OCI-LY1 (cell line): ENCODE measurements at regions not wholly inside any gene's neighbourhood (a gene's known extent, or its start where the extent isn't known, plus 50 kb on each side); places are given as distances from the start of the nearest gene placed in this dataset.

Source experiments
- H2AFZ ChIP-seq: fragments of 200-600 bp; sonication (generic), shearing (Covaris generic); 2 replicates; pipeline ENCODE4 v1.6.0; 2014; ENCODE audit warnings: antibody characterized with exemption, mild to moderate bottlenecking, low read length
- H3F3A ChIP-seq: fragments of 200-600 bp; sonication (generic), shearing (Covaris generic); 2 replicates; pipeline ENCODE4 v1.6.0; 2014; ENCODE audit warnings: mild to moderate bottlenecking, antibody characterized with exemption, low read length, moderate library complexity; ENCODE audit not compliant: insufficient read depth
- H3K27ac ChIP-seq: fragments of 200-600 bp; sonication (generic); 2 replicates; pipeline ENCODE4 v1.5.1; 2014; ENCODE audit warnings: low read length, mixed run types, mild to moderate bottlenecking, low read depth; ENCODE audit not compliant: poor library complexity, severe bottlenecking
- H3K27me3 ChIP-seq: fragments of 200-600 bp; sonication (generic); 2 replicates; pipeline ENCODE4 v1.6.0; 2014; ENCODE audit warnings: antibody characterized with exemption, mild to moderate bottlenecking, low read length, moderate library complexity; ENCODE audit not compliant: insufficient read depth
- H3K36me3 ChIP-seq: fragments of 200-600 bp; sonication (generic); 2 replicates; pipeline ENCODE4 v1.6.1; 2014; ENCODE audit warnings: mild to moderate bottlenecking, antibody characterized with exemption, low read length, moderate library complexity, mixed read lengths; ENCODE audit not compliant: insufficient read depth
- H3K4me1 ChIP-seq: fragments of 200-600 bp; sonication (generic); 2 replicates; pipeline ENCODE4 v1.5.1; 2014; ENCODE audit warnings: mild to moderate bottlenecking, low read length, moderate library complexity; ENCODE audit not compliant: insufficient read depth, severe bottlenecking
- H3K4me2 ChIP-seq: fragments of 200-600 bp; sonication (generic), shearing (Covaris generic); 2 replicates; pipeline ENCODE4 v1.6.1; 2014; ENCODE audit warnings: low read length
- H3K4me3 ChIP-seq: fragments of 200-600 bp; sonication (generic); 2 replicates; pipeline ENCODE4 v1.5.1; 2014; ENCODE audit warnings: low read length, low read depth, mild to moderate bottlenecking, mixed read lengths; ENCODE audit not compliant: poor library complexity, severe bottlenecking
- H3K79me2 ChIP-seq: fragments of 200-600 bp; shearing (Covaris generic); 2 replicates; pipeline ENCODE4 v1.6.1; 2016; ENCODE audit warnings: mixed run types, low read length, mixed read lengths; ENCODE audit not compliant: insufficient read depth
- H3K9ac ChIP-seq: fragments of 200-600 bp; sonication (generic), shearing (Covaris generic); 2 replicates; pipeline ENCODE4 v1.6.1; 2014; ENCODE audit warnings: mild to moderate bottlenecking, low read length, mixed read lengths
- H3K9me2 ChIP-seq: fragments of 200-600 bp; sonication (generic), shearing (Covaris generic); 2 replicates; pipeline ENCODE4 v1.6.1; 2014; ENCODE audit warnings: low read depth, mild to moderate bottlenecking, low read length, mixed read lengths
- H3K9me3 ChIP-seq: fragments of 200-600 bp; shearing (Covaris generic); 2 replicates; pipeline ENCODE4 v1.6.1; 2014; ENCODE audit warnings: low read length, mixed read lengths
- H4K20me1 ChIP-seq: fragments of 200-600 bp; sonication (generic), shearing (Covaris generic); 2 replicates; pipeline ENCODE4 v1.6.0; 2016; ENCODE audit warnings: mild to moderate bottlenecking, low read length; ENCODE audit not compliant: insufficient read depth
- EZH2 ChIP-seq: fragments of 200-600 bp; sonication (generic), shearing (Covaris generic); IDR thresholded peaks from 2 replicates; pipeline ENCODE4 v1.8.0; 2017; ENCODE audit warnings: borderline replicate concordance, mixed run types, mild to moderate bottlenecking, antibody characterized with exemption, low read length, moderate library complexity, mixed read lengths
- TF ChIP-seq, protein P1 (sequence below): fragments of 200-600 bp; sonication (generic), shearing (Covaris generic); IDR thresholded peaks from 2 replicates; pipeline ENCODE4 v1.5.1; 2017; ENCODE audit warnings: mild to moderate bottlenecking, antibody characterized with exemption, low read length, moderate library complexity, mixed read lengths

DNA sequence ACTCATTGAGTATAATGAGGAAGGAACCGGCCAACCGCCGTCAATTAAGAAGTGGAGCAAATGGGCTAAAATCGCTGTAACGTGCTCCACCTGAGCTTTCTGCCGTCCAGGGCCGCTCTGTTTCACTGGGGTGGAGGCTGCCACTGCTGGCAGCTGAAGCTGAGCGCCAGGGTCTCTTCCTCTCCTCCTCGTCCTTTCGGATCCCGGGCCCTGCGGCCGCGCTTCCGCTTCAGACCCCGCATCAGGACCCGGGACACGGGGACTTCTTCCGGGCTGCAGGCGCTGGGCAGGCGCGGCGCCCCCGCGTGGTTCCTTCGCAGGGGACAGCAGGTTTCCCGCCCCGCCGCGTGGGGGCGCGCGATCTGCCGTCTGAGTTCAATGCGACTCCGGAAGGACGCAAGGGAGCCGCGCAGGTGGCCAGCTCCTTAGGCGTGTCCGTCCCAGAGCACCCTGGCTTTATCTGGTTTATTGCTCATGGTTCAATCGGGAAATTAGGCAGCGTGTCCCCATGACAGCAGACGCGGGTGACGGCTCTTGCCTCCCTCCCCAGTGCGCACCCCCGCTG lies 519.8 kb downstream of the TRIML1 start:
- Histone ChIP-seq H3K27ac (no peak overlapping the region), H3F3A (no peaks in the 10 kb centered on the region), H3K27me3 (no peaks in the 10 kb centered on the region), H2AFZ (no peak overlapping the region), H3K9ac (no peak overlapping the region), H3K36me3 (no peaks in the 10 kb centered on the region), H3K4me3 (no peak overlapping the region), H3K4me2 (no peak overlapping the region), H3K9me3 (no peaks in the 10 kb centered on the region), H4K20me1 (no peaks in the 10 kb centered on the region), H3K79me2 (no peaks in the 10 kb centered on the region), H3K9me2 (no peaks in the 10 kb centered on the region), H3K4me1 (no peaks in the 10 kb centered on the region)
- TF ChIP-seq, protein P1, sequence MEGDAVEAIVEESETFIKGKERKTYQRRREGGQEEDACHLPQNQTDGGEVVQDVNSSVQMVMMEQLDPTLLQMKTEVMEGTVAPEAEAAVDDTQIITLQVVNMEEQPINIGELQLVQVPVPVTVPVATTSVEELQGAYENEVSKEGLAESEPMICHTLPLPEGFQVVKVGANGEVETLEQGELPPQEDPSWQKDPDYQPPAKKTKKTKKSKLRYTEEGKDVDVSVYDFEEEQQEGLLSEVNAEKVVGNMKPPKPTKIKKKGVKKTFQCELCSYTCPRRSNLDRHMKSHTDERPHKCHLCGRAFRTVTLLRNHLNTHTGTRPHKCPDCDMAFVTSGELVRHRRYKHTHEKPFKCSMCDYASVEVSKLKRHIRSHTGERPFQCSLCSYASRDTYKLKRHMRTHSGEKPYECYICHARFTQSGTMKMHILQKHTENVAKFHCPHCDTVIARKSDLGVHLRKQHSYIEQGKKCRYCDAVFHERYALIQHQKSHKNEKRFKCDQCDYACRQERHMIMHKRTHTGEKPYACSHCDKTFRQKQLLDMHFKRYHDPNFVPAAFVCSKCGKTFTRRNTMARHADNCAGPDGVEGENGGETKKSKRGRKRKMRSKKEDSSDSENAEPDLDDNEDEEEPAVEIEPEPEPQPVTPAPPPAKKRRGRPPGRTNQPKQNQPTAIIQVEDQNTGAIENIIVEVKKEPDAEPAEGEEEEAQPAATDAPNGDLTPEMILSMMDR = no peak
- no peak for TF ChIP-seq EZH2

DNA sequence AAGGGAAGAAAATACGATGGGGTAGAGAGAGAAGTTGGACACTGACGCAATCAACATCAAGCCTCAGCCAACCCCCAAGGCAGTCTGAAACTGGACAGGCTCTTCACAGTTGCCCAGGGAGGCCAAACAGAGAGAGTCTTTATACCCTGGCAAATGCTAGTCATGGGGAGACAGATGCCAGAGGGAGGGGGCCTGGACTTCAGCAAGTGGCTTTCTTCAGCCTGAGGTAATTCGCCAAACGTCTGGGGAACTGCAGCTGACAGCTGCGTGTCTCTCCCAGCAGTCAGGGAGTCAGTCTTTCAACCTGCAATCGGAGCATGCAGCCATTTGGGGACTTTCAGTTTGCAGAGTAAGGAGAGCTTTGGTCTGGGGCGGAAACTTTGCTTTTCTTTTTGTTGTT lies 521.6 kb downstream of the TRIML1 start:
- no peaks in the 10 kb centered on the region for H3K27me3 ChIP-seq
- no peaks in the 10 kb centered on the region for H3K9me3 ChIP-seq
- no peak overlapping the region for H3K4me2 ChIP-seq
- TF ChIP-seq, protein P1 = no peak
- TF ChIP-seq EZH2 = no peak
- no peak overlapping the region for H3K4me3 ChIP-seq
- no peaks in the 10 kb centered on the region for H4K20me1 ChIP-seq
- H2AFZ ChIP-seq = no peak overlapping the region
- no peak overlapping the region for H3K9ac ChIP-seq
- H3K4me1 ChIP-seq = no peaks in the 10 kb centered on the region
- H3F3A ChIP-seq = no peaks in the 10 kb centered on the region
- no peaks in the 10 kb centered on the region for H3K36me3 ChIP-seq
- H3K27ac ChIP-seq = no peak overlapping the region
- H3K79me2 ChIP-seq = no peaks in the 10 kb centered on the region
- no peaks in the 10 kb centered on the region for H3K9me2 ChIP-seq

- Histone ChIP-seq H3F3A (no peaks in the 10 kb centered on the region), H3K36me3 (no peaks in the 10 kb centered on the region), H3K27ac (no peak overlapping the region), H3K79me2 (no peaks in the 10 kb centered on the region), H4K20me1 (no peaks in the 10 kb centered on the region), H3K9me2 (no peaks in the 10 kb centered on the region), H3K4me2 (no peak overlapping the region), H3K9me3 (no peaks in the 10 kb centered on the region), H2AFZ (no peak overlapping the region), H3K9ac (no peak overlapping the region), H3K4me1 (no peaks in the 10 kb centered on the region), H3K4me3 (no peak overlapping the region), H3K27me3 (no peaks in the 10 kb centered on the region)
- TF ChIP-seq, protein P1 = no peak
- no peak for TF ChIP-seq EZH2
These were observed 522.3 kb downstream of the TRIML1 start for GRCh38 chr4:188661502-188661901.
